Epithelial cell of proximal tubule (primary cell): ENCODE measurements at regions not wholly inside any gene's neighbourhood (a gene's known extent, or its start where the extent isn't known, plus 50 kb on each side); places are given as distances from the start of the nearest gene placed in this dataset.

Experiments used
- DNase-seq: peaks from one replicate; pipeline ENCODE4 v3.0.0-alpha.2; 2011; ENCODE audit warnings: low read depth
- H3K4me3 ChIP-seq: 2 replicates; pipeline ENCODE4 v1.5.1; 2011; ENCODE audit warnings: low read depth, mild to moderate bottlenecking, low read length
- TF ChIP-seq, protein P1 (sequence below): conservative IDR thresholded peaks from 2 replicates; pipeline ENCODE4 v1.5.1; 2012; ENCODE audit warnings: low read depth, mild to moderate bottlenecking, low read length

DNA sequence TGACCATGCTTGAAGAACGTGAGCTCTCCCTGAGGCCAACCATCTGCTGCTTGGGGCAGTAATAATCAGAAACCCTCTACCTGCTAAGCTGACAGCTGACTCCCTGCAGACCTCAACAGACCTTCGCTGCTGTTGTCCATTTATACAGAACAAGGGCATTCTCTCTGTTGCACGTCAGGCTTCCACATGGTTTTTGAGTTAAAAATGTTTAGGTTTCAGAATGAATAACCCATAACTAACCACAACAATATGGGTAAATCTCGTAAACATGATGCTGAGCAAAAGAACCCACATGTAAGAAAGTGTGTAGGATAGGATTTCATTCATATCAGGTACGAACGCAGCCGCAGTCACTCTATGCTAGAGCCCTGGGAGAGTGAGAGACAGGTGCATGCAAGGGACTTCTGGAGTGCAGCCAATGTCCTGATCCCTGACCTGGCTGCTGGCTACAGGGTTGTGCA, 348.5 kb downstream of the MED10 start:
- TF ChIP-seq, protein P1, sequence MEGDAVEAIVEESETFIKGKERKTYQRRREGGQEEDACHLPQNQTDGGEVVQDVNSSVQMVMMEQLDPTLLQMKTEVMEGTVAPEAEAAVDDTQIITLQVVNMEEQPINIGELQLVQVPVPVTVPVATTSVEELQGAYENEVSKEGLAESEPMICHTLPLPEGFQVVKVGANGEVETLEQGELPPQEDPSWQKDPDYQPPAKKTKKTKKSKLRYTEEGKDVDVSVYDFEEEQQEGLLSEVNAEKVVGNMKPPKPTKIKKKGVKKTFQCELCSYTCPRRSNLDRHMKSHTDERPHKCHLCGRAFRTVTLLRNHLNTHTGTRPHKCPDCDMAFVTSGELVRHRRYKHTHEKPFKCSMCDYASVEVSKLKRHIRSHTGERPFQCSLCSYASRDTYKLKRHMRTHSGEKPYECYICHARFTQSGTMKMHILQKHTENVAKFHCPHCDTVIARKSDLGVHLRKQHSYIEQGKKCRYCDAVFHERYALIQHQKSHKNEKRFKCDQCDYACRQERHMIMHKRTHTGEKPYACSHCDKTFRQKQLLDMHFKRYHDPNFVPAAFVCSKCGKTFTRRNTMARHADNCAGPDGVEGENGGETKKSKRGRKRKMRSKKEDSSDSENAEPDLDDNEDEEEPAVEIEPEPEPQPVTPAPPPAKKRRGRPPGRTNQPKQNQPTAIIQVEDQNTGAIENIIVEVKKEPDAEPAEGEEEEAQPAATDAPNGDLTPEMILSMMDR: no peak

DNA sequence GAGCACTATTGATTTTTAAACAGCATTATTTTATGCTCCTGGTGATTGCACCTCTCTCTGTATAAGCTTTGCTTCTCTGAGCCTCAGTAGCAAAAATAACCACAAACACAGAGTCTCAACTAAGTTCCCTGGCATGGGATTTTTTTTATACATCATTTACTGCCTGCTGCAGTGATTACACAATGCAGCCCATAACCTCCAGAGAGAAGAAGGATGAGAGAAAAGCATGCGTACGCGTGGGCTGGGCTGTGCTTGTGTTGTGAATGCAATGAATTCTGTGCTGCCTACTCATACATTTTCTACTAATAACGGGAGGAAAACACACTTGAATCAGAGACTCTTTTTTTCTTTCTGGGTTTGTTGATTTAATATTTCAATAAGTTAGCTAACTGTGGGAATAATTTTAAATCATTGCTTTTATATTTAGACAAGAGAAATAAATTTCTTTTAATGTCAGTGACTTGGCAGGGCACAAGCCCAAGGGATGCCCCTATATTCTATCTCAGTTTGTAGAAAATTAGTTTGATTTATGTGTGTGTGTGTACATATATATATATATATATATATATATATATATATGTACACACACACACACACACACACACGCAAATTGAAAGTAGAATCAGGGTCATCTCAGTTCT, 351.5 kb downstream of the MED10 start:
- no peak overlapping the region for H3K4me3 ChIP-seq
- no peak for DNase-seq
- TF ChIP-seq, protein P1: no peak

More for the DNA sequence above, 348.5 kb downstream of the MED10 start:
- no peak overlapping the region for H3K4me3 ChIP-seq
- no peak for DNase-seq

DNA sequence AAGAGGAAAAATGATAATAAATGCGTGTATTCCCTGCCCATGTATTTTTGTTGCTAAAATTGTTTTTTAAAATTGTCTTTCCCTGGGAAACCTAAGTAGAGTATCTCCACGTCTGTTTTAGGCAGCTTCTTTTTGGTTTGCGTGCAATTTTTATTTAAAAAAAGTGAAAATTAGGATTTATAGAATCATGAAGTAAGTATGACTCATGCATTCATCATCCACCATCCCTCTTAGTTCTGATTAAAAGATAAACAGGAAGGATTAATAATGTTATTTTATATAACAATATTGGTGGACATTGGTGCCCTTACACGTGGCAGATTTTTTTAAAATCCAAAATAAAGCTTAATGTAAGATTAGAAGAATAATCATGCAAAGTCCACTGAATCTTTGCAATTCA, 358.7 kb downstream of the MED10 start:
- TF ChIP-seq, protein P1: no peak
- H3K4me3 ChIP-seq: no peak overlapping the region
- no peak for DNase-seq

DNA sequence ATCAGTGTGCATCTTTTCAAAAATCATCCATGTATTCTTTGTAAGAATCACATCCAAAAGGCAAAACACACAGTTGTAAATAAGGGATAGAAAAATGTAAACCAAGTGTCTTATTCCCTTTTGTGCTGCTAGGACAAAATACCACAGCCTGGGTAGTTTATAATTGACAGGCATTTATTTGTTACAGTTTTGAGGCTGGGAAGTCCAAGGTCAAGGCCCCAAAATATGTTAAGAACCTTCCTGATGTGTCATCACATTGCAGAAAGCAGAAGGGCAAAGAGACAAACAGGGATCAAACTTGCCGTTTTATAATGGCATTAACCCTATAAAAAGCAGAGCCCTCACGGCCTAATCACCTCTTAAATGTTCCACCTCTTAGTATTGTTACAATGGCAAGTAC, 364.8 kb downstream of the MED10 start:
- DNase-seq: no peak
- no peak overlapping the region for H3K4me3 ChIP-seq
- TF ChIP-seq, protein P1: no peak

DNA sequence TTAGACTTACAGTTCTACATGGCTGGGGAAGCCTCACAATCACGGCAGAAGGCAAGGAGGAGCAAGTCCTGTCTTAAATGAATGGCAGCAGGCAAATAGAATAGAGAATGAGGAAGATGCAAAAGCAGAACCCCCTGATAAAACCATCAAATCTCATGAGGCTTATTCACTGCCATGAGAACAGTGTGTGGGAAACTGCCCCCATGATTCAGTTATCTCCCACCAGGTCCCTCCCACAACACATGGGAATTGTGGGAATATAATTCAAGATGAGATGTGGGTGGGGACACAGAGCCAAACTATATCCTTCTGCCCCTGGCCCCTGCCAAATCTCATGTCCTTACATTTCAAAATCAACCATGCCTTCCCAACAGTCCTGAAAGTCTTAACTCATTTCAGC, 367.1 kb downstream of the MED10 start:
- TF ChIP-seq, protein P1: no peak
- no peak overlapping the region for H3K4me3 ChIP-seq
- DNase-seq: no peak

DNA sequence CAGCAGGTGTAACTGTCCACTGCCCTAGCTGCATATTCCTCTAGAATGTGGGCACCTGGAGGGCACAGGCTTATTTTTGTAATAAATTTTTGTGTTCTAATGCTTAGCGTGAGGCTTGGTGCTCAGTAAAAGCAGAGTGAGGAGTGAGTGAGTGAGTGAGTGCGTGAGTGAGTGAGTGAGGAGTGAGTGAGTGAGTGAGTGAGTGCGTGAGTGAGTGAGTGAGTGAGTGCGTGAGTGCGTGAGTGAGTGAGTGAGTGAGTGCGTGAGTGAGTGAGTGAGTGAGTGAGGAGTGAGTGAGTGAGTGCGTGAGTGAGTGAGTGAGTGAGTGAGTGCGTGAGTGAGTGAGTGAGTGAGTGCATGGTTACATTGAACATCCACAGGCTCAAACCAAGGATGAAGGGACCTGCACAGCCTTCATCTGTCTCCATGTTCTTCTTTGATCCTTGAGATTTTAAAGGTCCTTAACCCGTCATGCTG, 371.5 kb downstream of the MED10 start:
- DNase-seq: no peak
- no peak overlapping the region for H3K4me3 ChIP-seq
- TF ChIP-seq, protein P1: no peak

DNA sequence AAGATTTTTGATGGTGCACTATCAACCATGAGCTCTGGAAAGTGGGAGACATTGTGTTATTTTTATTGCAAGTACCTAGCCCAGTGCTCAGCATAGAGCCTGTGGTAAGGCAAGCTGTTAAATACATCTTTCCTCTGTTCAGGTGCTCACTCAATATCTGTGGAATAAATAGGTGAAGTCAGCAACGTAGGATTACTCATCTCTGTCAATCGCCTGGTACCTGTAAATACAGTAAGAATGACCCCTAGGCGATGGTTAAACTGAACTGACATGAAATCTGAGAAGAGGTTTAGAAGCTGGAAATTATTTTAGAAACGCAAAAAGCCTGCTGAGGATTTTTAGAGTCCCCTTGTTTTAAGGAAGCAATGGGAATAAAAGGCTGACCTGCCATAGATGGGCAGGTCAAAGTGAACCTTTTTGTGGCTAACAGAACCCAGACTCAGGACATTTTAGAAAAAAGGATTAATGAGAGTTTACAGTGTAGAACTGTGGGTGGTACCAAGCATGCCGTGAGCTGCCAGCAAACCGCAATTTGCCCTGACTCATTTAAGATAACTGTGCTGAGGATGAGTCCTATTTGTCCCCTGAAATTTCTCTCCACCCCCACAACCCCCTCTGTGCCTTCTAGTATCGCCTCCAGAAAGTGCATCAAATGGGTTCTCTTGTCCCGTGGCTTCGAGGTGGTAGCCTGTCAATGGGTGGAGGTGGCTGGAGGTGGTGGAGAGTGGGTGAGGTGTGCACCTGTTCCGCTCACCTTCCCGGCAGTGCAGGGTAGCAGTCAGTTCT, 375.1 kb downstream of the MED10 start:
- TF ChIP-seq, protein P1: no peak
- no peak overlapping the region for H3K4me3 ChIP-seq
- DNase-seq: no peak
